ENCODE measurements at regions not wholly inside any gene's neighbourhood (a gene's known extent, or its start where the extent isn't known, plus 50 kb on each side); places are given as distances from the start of the nearest gene placed in this dataset.
A peak's percentile ranks its signal among the peaks of the same experiment; 100 is the strongest.

GRCh38 chr13:105732806-105733529, 802.5 kb downstream of the EFNB2 start:
- no peak for DNase-seq
- no peak for TF ChIP-seq CTCF (IDR thresholded peaks at IDR 0.05)
- ATAC-seq, result no peak
- intact Hi-C loops (cut with DNase I, micrococcal nuclease), result no loop called here
- H3K9me3 ChIP-seq, result no peaks in the 10 kb centered on the region
- H3K4me1 ChIP-seq (ENCODE audit: low read depth), result no peaks in the 10 kb centered on the region
- H3K36me3 ChIP-seq (ENCODE audit: low read depth), result no peaks in the 10 kb centered on the region
- no peak overlapping the region for H3K4me3 ChIP-seq

- Histone ChIP-seq H3K4me1 (ENCODE audit: low read depth) (peaks cover 1% of the 10 kb centered on the region), H3K9me3 (no peaks in the 10 kb centered on the region), H3K4me3 (no peak overlapping the region), H3K36me3 (ENCODE audit: low read depth) (no peaks in the 10 kb centered on the region)
- DNase-seq (no peak), ATAC-seq (no peak)
- TF ChIP-seq CTCF (IDR thresholded peaks at IDR 0.05), result no peak
- intact Hi-C loops (cut with DNase I, micrococcal nuclease), result no loop called here
These were observed 809.6 kb downstream of the EFNB2 start for GRCh38 chr13:105725887-105726286.

- ATAC-seq (peak; percentile 23), DNase-seq (no peak)
- H3K4me1 ChIP-seq (ENCODE audit: low read depth), result peaks cover 7% of the 10 kb centered on the region
- no peaks in the 10 kb centered on the region for H3K9me3 ChIP-seq
- H3K36me3 ChIP-seq (ENCODE audit: low read depth), result no peaks in the 10 kb centered on the region
- no peak for TF ChIP-seq CTCF (IDR thresholded peaks at IDR 0.05)
- intact Hi-C loops (cut with DNase I, micrococcal nuclease), result no loop called here
- no peak overlapping the region for H3K4me3 ChIP-seq
These were observed 814.4 kb downstream of the EFNB2 start for GRCh38 chr13:105721016-105721415.

- intact Hi-C loops (cut with DNase I, micrococcal nuclease), result no loop called here
- H3K4me3 ChIP-seq, result no peak overlapping the region
- TF ChIP-seq CTCF (IDR thresholded peaks at IDR 0.05), result peak; percentile 5
- H3K9me3 ChIP-seq, result no peaks in the 10 kb centered on the region
- peak in 1 of 3 donors; percentile 45 for DNase-seq
- H3K36me3 ChIP-seq (ENCODE audit: low read depth), result no peaks in the 10 kb centered on the region
- peak; percentile 94 for ATAC-seq
- H3K4me1 ChIP-seq (ENCODE audit: low read depth), result peaks cover 7% of the 10 kb centered on the region
These were observed 815.6 kb downstream of the EFNB2 start for GRCh38 chr13:105719859-105720258.

GRCh38 chr13:105709181-105709580, 826.3 kb downstream of the EFNB2 start:
- ATAC-seq (no peak), DNase-seq (no peak)
- Histone ChIP-seq H3K4me1 (ENCODE audit: low read depth) (no peaks in the 10 kb centered on the region), H3K4me3 (no peak overlapping the region), H3K36me3 (ENCODE audit: low read depth) (no peaks in the 10 kb centered on the region), H3K9me3 (no peaks in the 10 kb centered on the region)
- TF ChIP-seq CTCF (IDR thresholded peaks at IDR 0.05), result no peak
- intact Hi-C loops (cut with DNase I, micrococcal nuclease), result no loop called here

GRCh38 chr13:105703843-105704242, 831.6 kb downstream of the EFNB2 start:
- H3K9me3 ChIP-seq, result no peaks in the 10 kb centered on the region
- intact Hi-C loops (cut with DNase I, micrococcal nuclease), result no loop called here
- DNase-seq (no peak), ATAC-seq (no peak)
- no peaks in the 10 kb centered on the region for H3K36me3 ChIP-seq (ENCODE audit: low read depth)
- H3K4me1 ChIP-seq (ENCODE audit: low read depth), result no peaks in the 10 kb centered on the region
- no peak overlapping the region for H3K4me3 ChIP-seq
- no peak for TF ChIP-seq CTCF (IDR thresholded peaks at IDR 0.05)
